ENCODE measurements at regions not wholly inside any gene's neighbourhood (a gene's known extent, or its start where the extent isn't known, plus 50 kb on each side); places are given as distances from the start of the nearest gene placed in this dataset.

- Histone ChIP-seq H3K4me3 (no peak overlapping the region), H3K9me3 (no peaks in the 10 kb centered on the region), H3K36me3 (no peaks in the 10 kb centered on the region), H3K27ac (peak overlapping the region; percentile 54 to 87 (median 74)), H3K4me1 (peaks cover 0 to 29% (median 23%) of the 10 kb centered on the region in 4 donors), H3K27me3 (no peaks in the 10 kb centered on the region)
- TF ChIP-seq CTCF (IDR thresholded peaks at IDR 0.05) (no peak), POLR2A (IDR thresholded peaks at IDR 0.05) (no peak), POLR2AphosphoS5 (IDR thresholded peaks at IDR 0.05) (peak in 3 of 4 donors; percentile 43 to 67 (median 65)), EP300 (IDR thresholded peaks at IDR 0.05) (peak in 2 of 4 donors; percentile 15 to 51)
- no peak for DNase-seq
- 79 to 87% methylated on average over 2 of the region's 2 CpGs for WGBS, 2 donors
- intact Hi-C loops (cut with DNase I) = no loop called here
These were observed 186.0 kb upstream of the AKR1E2 start for GRCh38 chr10:4639960-4640359.

- H3K4me1 ChIP-seq = peaks cover 0 to 29% (median 23%) of the 10 kb centered on the region in 4 donors
- intact Hi-C loops (cut with DNase I) = no loop called here
- 92% methylated on average over 3 of the region's 3 CpGs for WGBS, 2 donors
- H3K27me3 ChIP-seq = no peaks in the 10 kb centered on the region
- no peak overlapping the region for H3K4me3 ChIP-seq
- TF ChIP-seq CTCF (IDR thresholded peaks at IDR 0.05) (no peak), POLR2A (IDR thresholded peaks at IDR 0.05) (no peak), EP300 (IDR thresholded peaks at IDR 0.05) (no peak), POLR2AphosphoS5 (IDR thresholded peaks at IDR 0.05) (no peak)
- no peak overlapping the region for H3K27ac ChIP-seq
- H3K9me3 ChIP-seq = no peaks in the 10 kb centered on the region
- H3K36me3 ChIP-seq = no peaks in the 10 kb centered on the region
- DNase-seq = no peak
These were observed 187.9 kb upstream of the AKR1E2 start for GRCh38 chr10:4638099-4638498.

GRCh38 chr10:4637657-4638056 lies 188.3 kb upstream of the AKR1E2 start:
- no peak for DNase-seq
- intact Hi-C loops (cut with DNase I) = no loop called here
- TF ChIP-seq POLR2A (IDR thresholded peaks at IDR 0.05) (no peak), POLR2AphosphoS5 (IDR thresholded peaks at IDR 0.05) (no peak), EP300 (IDR thresholded peaks at IDR 0.05) (no peak), CTCF (IDR thresholded peaks at IDR 0.05) (no peak)
- Histone ChIP-seq H3K27ac (no peak overlapping the region), H3K9me3 (no peaks in the 10 kb centered on the region), H3K4me1 (peaks cover 0 to 29% (median 23%) of the 10 kb centered on the region in 4 donors), H3K27me3 (no peaks in the 10 kb centered on the region), H3K4me3 (no peak overlapping the region), H3K36me3 (no peaks in the 10 kb centered on the region)
- WGBS, 2 donors = 94 to 97% methylated on average over 2 of the region's 2 CpGs

GRCh38 chr10:4635883-4636282 lies 190.1 kb upstream of the AKR1E2 start:
- intact Hi-C loops (cut with DNase I) = no loop called here
- H3K27ac ChIP-seq = peak overlapping the region in 1 of 4 donors; percentile 58
- no peaks in the 10 kb centered on the region for H3K9me3 ChIP-seq
- H3K4me1 ChIP-seq = peaks cover 0 to 17% (median 15%) of the 10 kb centered on the region in 4 donors
- no peak for DNase-seq
- H3K4me3 ChIP-seq = no peak overlapping the region
- no peaks in the 10 kb centered on the region for H3K27me3 ChIP-seq
- 78 to 90% methylated on average over 2 of the region's 2 CpGs for WGBS, 2 donors
- no peaks in the 10 kb centered on the region for H3K36me3 ChIP-seq
- TF ChIP-seq POLR2A (IDR thresholded peaks at IDR 0.05) = no peak
- no peak for TF ChIP-seq CTCF (IDR thresholded peaks at IDR 0.05)
- no peak for TF ChIP-seq EP300 (IDR thresholded peaks at IDR 0.05)
- no peak for TF ChIP-seq POLR2AphosphoS5 (IDR thresholded peaks at IDR 0.05)

GRCh38 chr10:4635388-4635787 lies 190.6 kb upstream of the AKR1E2 start:
- Histone ChIP-seq H3K4me3 (no peak overlapping the region), H3K27me3 (no peaks in the 10 kb centered on the region), H3K4me1 (peaks cover 0 to 12% (median 10%) of the 10 kb centered on the region in 4 donors), H3K36me3 (no peaks in the 10 kb centered on the region), H3K9me3 (no peaks in the 10 kb centered on the region), H3K27ac (peak overlapping the region in 1 of 4 donors; percentile 58)
- 69 to 82% methylated on average over 5 of the region's 5 CpGs for WGBS, 2 donors
- intact Hi-C loops (cut with DNase I) = no loop called here
- no peak for TF ChIP-seq CTCF (IDR thresholded peaks at IDR 0.05)
- TF ChIP-seq POLR2A (IDR thresholded peaks at IDR 0.05) = no peak
- no peak for TF ChIP-seq POLR2AphosphoS5 (IDR thresholded peaks at IDR 0.05)
- no peak for TF ChIP-seq EP300 (IDR thresholded peaks at IDR 0.05)
- no peak for DNase-seq

Measured in sigmoid colon (tissue), 6 donors.